Nephron (organoid): ENCODE measurements at regions not wholly inside any gene's neighbourhood (a gene's known extent, or its start where the extent isn't known, plus 50 kb on each side); places are given as distances from the start of the nearest gene placed in this dataset.

ENCODE experiments used
- H3K27ac Mint-ChIP-seq, 3 experiments: 2 replicates each; pipeline ENCODE4 v1.8.0; 2020; ENCODE audit warnings: mixed read lengths in 3 of 3, mild to moderate bottlenecking in 2 of 3, moderate library complexity in 1 of 3
- H3K27me3 Mint-ChIP-seq: 2 replicates; pipeline ENCODE4 v1.8.0; 2021; ENCODE audit warnings: low read depth, mild to moderate bottlenecking, moderate library complexity, mixed read lengths
- H3K36me3 Mint-ChIP-seq: 2 replicates; pipeline ENCODE4 v1.8.0; 2020; ENCODE audit warnings: low read depth, mixed read lengths
- H3K4me1 Mint-ChIP-seq: 2 replicates; pipeline ENCODE4 v1.8.0; 2020; ENCODE audit warnings: mixed read lengths
- H3K4me3 Mint-ChIP-seq, 3 experiments: 2 replicates each; pipeline ENCODE4 v1.8.0; 2020; ENCODE audit warnings: mild to moderate bottlenecking in 3 of 3, mixed read lengths in 3 of 3, moderate library complexity in 2 of 3
- H3K9me3 Mint-ChIP-seq: 2 replicates; pipeline ENCODE4 v1.8.0; 2020; ENCODE audit warnings: mixed read lengths
- CTCF ChIP-seq, 3 experiments: fragments of 200-600 bp; sonication (generic); IDR thresholded peaks; one replicate each; pipeline ENCODE4 v1.5.0; 2021; ENCODE audit warnings: antibody characterized with exemption in 3 of 3; ENCODE audit not compliant: unreplicated experiment in 3 of 3

GRCh38 chr7:22629056-22629455, 97.9 kb upstream of the IL6 start:
- H3K27ac Mint-ChIP-seq = no peak overlapping the region
- H3K27me3 Mint-ChIP-seq = no peaks in the 10 kb centered on the region
- no peak for TF ChIP-seq CTCF (IDR thresholded peaks at IDR 0.05; ENCODE audit: unreplicated experiment in 3 of 3)
- H3K4me1 Mint-ChIP-seq = peaks cover 22% of the 10 kb centered on the region
- H3K36me3 Mint-ChIP-seq = no peaks in the 10 kb centered on the region
- no peaks in the 10 kb centered on the region for H3K9me3 Mint-ChIP-seq
- no peak overlapping the region for H3K4me3 Mint-ChIP-seq

- Mint-ChIP-seq H3K4me1 (peaks cover 19% of the 10 kb centered on the region), H3K27ac (no peak overlapping the region), H3K4me3 (no peak overlapping the region), H3K36me3 (no peaks in the 10 kb centered on the region), H3K27me3 (no peaks in the 10 kb centered on the region), H3K9me3 (no peaks in the 10 kb centered on the region)
- no peak for TF ChIP-seq CTCF (IDR thresholded peaks at IDR 0.05; ENCODE audit: unreplicated experiment in 3 of 3)
Observed at GRCh38 chr7:22628112-22628511, 98.9 kb upstream of the IL6 start.

GRCh38 chr7:22627136-22627535, 99.9 kb upstream of the IL6 start:
- Mint-ChIP-seq H3K9me3 (no peaks in the 10 kb centered on the region), H3K36me3 (no peaks in the 10 kb centered on the region), H3K27ac (no peak overlapping the region), H3K4me3 (no peak overlapping the region), H3K27me3 (no peaks in the 10 kb centered on the region), H3K4me1 (peaks cover 19% of the 10 kb centered on the region)
- no peak for TF ChIP-seq CTCF (IDR thresholded peaks at IDR 0.05; ENCODE audit: unreplicated experiment in 3 of 3)

- TF ChIP-seq CTCF (IDR thresholded peaks at IDR 0.05; ENCODE audit: unreplicated experiment in 3 of 3) = no peak
- H3K27ac Mint-ChIP-seq = no peak overlapping the region
- H3K4me3 Mint-ChIP-seq = no peak overlapping the region
- H3K9me3 Mint-ChIP-seq = peaks cover 1% of the 10 kb centered on the region
- no peaks in the 10 kb centered on the region for H3K27me3 Mint-ChIP-seq
- H3K4me1 Mint-ChIP-seq = peaks cover 13% of the 10 kb centered on the region
- H3K36me3 Mint-ChIP-seq = no peaks in the 10 kb centered on the region
Observed at GRCh38 chr7:22625251-22625650, 101.7 kb upstream of the IL6 start.

- Mint-ChIP-seq H3K27me3 (no peaks in the 10 kb centered on the region), H3K4me1 (peaks cover 13% of the 10 kb centered on the region), H3K36me3 (no peaks in the 10 kb centered on the region), H3K27ac (no peak overlapping the region), H3K9me3 (peaks cover 3% of the 10 kb centered on the region), H3K4me3 (no peak overlapping the region)
- no peak for TF ChIP-seq CTCF (IDR thresholded peaks at IDR 0.05; ENCODE audit: unreplicated experiment in 3 of 3)
Observed at GRCh38 chr7:22624781-22625180, 102.2 kb upstream of the IL6 start.

GRCh38 chr7:22622116-22622785, 104.7 kb upstream of the IL6 start:
- no peak overlapping the region for H3K4me3 Mint-ChIP-seq
- H3K27ac Mint-ChIP-seq = no peak overlapping the region
- peaks cover 18% of the 10 kb centered on the region for H3K9me3 Mint-ChIP-seq
- H3K4me1 Mint-ChIP-seq = no peaks in the 10 kb centered on the region
- H3K36me3 Mint-ChIP-seq = peaks cover 3% of the 10 kb centered on the region
- TF ChIP-seq CTCF (IDR thresholded peaks at IDR 0.05; ENCODE audit: unreplicated experiment in 3 of 3) = no peak
- no peaks in the 10 kb centered on the region for H3K27me3 Mint-ChIP-seq
